GM18907 (cell line): ENCODE measurements at regions not wholly inside any gene's neighbourhood (a gene's known extent, or its start where the extent isn't known, plus 50 kb on each side); places are given as distances from the start of the nearest gene placed in this dataset.
"Not testable (repeated sequence)": the region's sequence is repeated elsewhere in the genome, so short reads cannot be mapped to it uniquely, and the experiment has no call there.

Experiments used
- ATAC-seq: cut with Tn5 transposase; IDR thresholded peaks from one replicate; pipeline ENCODE4 v1.9.1; 2021; ENCODE audit warnings: mild to moderate bottlenecking, moderate library complexity; ENCODE audit not compliant: unreplicated experiment

- no peak for ATAC-seq
Observed at GRCh38 chr22:25407859-25408229, 156.6 kb upstream of the GRK3 start.

GRCh38 chr22:25409240-25409639 lies 155.2 kb upstream of the GRK3 start:
- no peak for ATAC-seq

GRCh38 chr22:25410849-25411248 lies 153.6 kb upstream of the GRK3 start:
- no peak for ATAC-seq

- no peak for ATAC-seq
Observed at GRCh38 chr22:25413620-25414019, 150.9 kb upstream of the GRK3 start.

- ATAC-seq: not testable (repeated sequence)
Observed at GRCh38 chr22:25415731-25416130, 148.7 kb upstream of the GRK3 start.

- not testable (repeated sequence) for ATAC-seq
Observed at GRCh38 chr22:25417826-25418225, 146.6 kb upstream of the GRK3 start.

- ATAC-seq: no peak
Observed at GRCh38 chr22:25419247-25420113, 145.0 kb upstream of the GRK3 start.

- ATAC-seq: not testable (repeated sequence)
Observed at GRCh38 chr22:25420114-25420441, 144.4 kb upstream of the GRK3 start.

GRCh38 chr22:25420471-25420924 lies 144.0 kb upstream of the GRK3 start:
- no peak for ATAC-seq

GRCh38 chr22:25420925-25421904 lies 143.3 kb upstream of the GRK3 start:
- no peak for ATAC-seq

GRCh38 chr22:25426530-25427308 lies 137.8 kb upstream of the GRK3 start:
- ATAC-seq: not testable (repeated sequence)

GRCh38 chr22:25431637-25432342 lies 132.7 kb upstream of the GRK3 start:
- ATAC-seq: not testable (repeated sequence)

- ATAC-seq: not testable (repeated sequence)
Observed at GRCh38 chr22:25433381-25433970, 131.0 kb upstream of the GRK3 start.

- ATAC-seq: no peak
Observed at GRCh38 chr22:25437414-25438160, 126.9 kb upstream of the GRK3 start.

GRCh38 chr22:25447067-25447685 lies 117.3 kb upstream of the GRK3 start:
- no peak for ATAC-seq

GRCh38 chr22:25447686-25448434 lies 116.6 kb upstream of the GRK3 start:
- ATAC-seq: peak; percentile 81

GRCh38 chr22:25448435-25449051 lies 115.9 kb upstream of the GRK3 start:
- ATAC-seq: peak; percentile 35
